LNCAP (cell line): ENCODE measurements at regions not wholly inside any gene's neighbourhood (a gene's known extent, or its start where the extent isn't known, plus 50 kb on each side); places are given as distances from the start of the nearest gene placed in this dataset.

Experiments used
- CTCF ChIP-seq: fragments of 450-650 bp; IDR thresholded peaks from 2 replicates; pipeline ENCODE4 v1.5.1; 2017; ENCODE audit warnings: mild to moderate bottlenecking

DNA sequence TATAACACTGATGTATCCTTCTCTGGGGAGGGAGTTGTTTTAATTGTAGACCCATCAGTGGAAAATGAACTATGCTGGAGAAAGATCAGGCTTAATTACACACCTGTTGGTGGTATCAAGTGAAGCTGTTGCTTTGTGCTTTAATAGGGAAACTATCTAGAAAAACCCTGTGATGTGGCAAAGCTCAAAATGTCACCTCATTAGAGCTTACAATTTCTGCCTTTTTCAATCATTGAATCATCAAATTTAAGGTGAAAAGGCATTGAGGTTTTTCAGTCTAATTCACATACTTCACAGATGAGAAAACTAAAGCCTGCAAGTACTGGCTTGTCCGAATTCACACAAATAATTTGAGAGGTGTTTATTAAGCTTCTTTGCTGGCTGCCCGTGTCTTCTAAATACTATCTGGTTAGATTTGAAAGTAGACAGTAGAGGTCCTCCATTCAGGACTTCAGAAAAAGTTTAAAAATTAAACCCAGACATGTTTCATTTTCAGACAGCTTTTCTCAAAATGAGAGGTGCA, 143.3 kb upstream of the MAP3K7 start:
- no peak for TF ChIP-seq CTCF

GRCh38 chr6:90729057-90729456, 142.2 kb upstream of the MAP3K7 start:
- TF ChIP-seq CTCF: no peak

DNA sequence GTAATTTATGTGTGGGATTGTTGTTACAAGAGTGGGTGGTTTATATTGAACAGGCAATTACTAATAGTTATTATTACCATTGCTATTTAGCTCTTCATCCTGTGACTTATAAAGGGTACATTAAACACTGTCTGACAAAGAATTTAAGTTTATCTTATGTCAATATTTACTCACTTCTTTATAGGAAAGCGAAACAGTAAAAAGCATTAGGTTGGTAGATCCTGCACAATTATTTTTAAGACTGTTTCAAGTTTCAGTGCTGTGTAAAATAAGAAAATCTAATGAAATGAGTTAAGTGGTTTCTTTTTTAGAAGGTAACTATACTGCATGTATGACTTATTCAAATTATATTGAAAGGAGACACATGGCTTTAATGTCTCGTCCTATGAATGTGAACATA, 135.8 kb upstream of the MAP3K7 start:
- no peak for TF ChIP-seq CTCF

DNA sequence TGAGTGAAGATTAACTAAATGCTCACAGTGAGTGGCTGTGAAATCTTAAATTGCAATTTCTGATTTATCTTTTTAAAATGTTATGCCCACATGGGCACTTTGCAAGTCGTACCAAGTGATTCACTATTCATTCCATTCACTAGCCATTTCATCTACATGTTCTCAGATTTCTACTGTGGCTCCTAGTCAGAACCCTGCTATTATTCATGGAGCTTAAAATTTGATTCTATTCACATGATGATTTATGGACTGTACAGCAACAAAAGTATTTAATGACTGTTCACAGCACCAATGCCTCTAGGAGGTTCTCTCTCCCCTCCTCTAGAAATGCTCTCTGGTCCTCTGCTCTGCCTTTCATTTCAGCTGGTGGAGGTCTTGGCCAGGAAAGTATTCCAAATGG, 133.5 kb upstream of the MAP3K7 start:
- no peak for TF ChIP-seq CTCF

- no peak for TF ChIP-seq CTCF
Observed at GRCh38 chr6:90719321-90720195, 132.7 kb upstream of the MAP3K7 start.

- TF ChIP-seq CTCF: no peak
Observed at GRCh38 chr6:90716376-90716775, 129.5 kb upstream of the MAP3K7 start.

- TF ChIP-seq CTCF: no peak
Observed at GRCh38 chr6:90715093-90715655, 128.3 kb upstream of the MAP3K7 start.
